ENCODE measurements at regions not wholly inside any gene's neighbourhood (a gene's known extent, or its start where the extent isn't known, plus 50 kb on each side); places are given as distances from the start of the nearest gene placed in this dataset.
A peak's percentile ranks its signal among the peaks of the same experiment; 100 is the strongest.

DNA sequence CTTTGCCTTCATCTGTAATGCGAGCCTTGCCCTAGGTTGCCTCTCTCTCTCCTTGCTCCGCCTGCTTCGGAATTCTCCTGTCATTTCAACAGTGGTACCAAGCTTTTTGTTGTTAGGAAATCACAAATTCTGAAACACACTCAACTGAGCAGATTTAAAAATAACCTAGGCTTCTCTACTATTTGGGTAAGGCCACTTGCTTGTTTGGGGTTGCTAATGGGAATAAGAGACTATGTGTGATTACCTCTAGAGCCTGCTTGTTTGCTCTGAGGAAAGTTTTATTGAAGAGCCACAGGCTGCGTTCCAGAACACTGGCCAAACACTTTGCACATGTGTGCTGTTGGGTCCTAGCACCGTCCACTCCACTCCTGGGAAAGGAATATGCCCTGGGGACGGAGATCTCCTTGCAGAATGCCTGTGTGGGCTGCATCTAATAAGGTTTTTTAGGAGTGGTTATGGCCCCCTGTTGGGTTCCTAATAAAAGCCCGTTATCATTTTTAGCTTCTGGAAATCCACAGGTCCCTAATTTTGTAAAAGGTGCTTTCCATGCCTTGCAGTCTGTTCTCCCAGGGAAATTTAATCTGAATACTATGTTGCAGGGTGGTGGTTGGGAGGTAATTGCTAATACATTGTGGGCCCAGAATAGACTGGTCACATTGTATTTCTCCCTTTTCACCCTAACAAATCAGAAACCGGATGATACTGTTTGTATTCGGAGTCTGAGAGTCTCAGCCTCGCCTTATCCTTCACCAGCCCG, 68.7 kb upstream of the KLF6 start:
- DNase-seq (ENCODE audit: low read depth): peak; percentile 52

DNA sequence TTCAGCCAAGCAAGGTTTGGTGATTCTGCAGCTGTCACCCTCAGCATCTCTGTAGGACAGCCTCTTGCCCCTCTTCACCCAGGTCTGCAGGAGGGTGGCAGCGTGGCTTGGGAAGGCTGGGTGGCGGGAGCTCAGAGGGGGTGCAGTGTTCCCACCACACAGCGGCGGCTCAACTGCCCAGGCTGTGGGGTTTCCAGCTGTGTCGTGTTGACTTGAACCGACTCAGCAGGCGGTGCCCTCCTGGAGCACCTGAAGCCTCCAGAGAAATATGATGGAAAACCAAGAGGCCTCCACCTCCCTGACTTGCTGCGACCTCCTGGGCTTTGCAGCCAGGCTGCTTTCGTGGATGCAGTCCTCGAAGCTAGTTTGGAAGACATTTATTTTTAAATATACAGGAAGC, 68.0 kb upstream of the KLF6 start:
- DNase-seq (ENCODE audit: low read depth): no peak

DNA sequence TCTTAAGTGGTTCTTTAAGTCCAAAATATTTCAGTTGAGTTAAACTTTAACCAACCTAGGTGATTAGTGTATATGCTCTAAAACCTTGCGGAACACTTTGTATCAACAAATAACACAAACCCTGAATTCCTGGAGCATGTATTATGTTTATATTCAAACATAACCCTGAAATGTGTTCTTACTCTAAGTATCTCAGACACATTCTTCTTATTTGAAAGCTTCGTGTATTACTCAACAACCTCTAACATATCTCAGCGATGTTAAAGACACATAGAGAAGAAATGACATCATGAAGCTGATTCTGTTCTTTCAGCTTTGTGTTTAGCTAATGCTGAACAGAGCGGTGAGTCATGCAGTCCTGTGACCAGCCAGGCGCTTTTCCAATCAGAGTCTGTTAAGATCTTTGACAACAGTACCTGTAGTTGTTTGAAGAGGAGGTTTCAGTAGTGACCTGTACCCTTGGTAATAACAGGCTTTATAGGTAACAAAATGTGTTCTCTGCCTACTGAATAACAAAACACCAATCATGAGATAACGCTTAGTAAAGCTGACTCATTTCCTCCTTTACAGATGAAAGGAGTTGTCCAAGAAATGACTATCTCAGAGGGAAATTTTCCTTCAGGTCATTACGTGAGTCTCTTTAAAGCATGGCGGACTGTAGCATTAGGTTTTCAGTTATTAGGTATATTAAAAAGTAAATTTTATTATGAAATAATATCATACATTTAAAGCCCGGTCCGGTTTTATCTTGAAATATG, 67.3 kb upstream of the KLF6 start:
- DNase-seq (ENCODE audit: low read depth): peak; percentile 97

DNA sequence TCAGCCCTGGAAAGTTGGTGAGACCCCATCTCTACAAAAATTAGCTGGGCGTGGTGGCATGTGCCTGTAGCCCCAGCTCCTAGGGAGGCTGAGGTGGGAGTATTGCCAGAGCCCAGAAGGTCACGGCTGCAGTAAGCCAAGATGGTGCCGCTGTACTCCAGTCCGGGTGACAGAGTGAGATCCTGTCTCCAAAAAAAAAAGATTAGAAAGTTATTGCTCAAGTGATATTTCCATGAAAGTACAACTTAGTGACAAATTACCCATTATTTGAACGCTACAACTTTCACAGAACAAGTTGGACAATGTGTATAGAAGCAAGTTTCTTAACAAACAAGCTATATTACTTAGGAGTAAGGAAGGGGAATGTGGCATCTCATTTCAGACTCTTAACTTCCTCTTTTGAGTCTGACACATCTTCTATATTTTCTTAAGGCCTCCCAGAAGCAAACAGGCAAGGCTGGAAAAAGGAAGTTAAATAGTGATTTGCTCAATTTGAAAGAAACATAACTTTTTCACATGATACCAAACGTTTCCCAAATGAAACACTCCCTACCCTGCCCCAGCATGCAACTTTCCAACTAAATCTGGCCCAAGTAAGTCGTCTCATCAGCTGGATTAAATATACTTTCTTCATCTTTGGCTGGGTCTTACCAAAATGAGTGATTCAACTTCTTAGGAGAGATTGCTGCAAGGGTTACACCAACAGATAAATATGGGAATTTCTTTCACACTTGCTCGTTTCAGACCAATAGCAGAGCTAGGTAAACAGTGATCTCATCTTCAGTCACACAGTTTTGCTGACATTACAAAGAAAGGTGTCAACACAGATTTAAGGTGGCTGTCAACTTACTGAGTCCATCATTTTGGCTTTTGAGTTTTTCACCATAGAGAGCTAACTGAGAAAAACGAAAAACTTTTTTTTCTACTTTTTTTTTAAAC, 66.3 kb upstream of the KLF6 start:
- DNase-seq (ENCODE audit: low read depth): peak; percentile 73

DNA sequence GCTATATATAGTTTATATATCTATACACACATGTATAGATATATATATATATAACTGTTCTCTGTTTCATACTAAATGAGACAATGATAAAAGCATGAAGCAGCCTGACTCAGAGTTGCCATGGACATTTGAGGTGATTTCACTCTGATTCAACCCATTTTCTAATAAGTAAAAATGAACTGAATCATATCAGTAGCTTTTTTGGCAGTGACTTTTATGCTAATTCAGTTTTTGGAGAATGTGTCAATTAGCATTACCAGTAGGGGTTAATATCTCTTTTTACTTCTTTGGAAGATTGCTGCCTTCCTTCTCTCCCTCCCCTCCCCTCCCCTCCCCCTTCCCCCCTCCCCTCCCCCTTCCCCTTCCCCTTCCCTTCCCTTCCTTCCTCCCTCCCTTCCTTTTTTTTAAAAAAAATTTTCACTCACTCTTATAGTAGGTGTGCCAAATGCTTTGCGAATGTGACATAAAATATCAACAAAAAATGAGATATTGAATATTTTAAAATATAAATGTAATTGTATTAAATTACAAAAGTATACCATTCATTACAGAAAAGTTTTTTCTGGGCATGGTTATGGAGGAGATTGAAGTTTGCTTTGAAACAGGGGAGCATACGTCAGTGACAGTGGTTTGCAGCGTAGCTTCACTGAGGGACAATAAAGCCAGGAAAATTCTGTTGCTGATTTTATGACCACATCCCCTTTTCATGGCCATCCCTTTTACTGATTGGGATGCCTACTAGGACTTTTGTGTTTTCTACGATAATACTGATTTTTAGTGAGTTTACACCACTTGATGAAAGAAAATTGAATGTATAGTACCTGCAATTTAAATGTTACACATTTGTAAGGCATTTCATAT, 64.0 kb upstream of the KLF6 start:
- DNase-seq (ENCODE audit: low read depth): peak; percentile 51

DNA sequence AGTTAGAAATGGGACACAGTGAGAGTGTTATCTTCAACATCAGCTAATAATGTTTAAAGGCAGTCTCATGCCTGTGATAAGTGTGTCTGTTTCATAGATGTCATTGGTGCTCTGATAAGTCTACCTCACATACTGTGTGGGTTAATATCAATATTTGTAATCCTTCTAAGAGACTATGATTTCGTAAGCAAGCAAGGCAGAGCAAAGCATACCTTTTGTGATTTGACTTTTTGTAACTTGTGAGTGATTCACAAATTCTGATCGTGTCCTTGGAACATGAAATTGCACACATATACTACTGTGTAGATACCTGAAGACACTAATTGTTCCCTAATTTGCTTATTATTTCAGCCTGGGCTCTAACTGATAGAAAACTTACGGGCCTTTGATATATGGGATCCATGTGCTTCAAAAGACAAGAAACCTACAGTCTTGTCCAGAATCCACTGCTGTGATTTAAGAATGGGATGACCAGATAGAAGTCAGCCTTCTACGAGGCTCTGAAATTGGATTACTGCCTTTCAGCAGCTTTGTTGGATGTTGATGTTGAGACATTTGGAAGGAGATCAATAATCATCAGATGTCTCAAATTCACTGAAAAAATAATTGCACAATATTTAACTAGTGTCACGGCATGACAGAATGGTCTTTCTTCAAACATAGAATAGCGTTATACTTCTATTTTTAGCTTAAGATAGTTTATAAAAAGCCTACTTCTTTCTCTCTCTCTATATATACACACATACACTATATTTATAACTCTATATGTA, 63.2 kb upstream of the KLF6 start:
- no peak for DNase-seq (ENCODE audit: low read depth)

DNA sequence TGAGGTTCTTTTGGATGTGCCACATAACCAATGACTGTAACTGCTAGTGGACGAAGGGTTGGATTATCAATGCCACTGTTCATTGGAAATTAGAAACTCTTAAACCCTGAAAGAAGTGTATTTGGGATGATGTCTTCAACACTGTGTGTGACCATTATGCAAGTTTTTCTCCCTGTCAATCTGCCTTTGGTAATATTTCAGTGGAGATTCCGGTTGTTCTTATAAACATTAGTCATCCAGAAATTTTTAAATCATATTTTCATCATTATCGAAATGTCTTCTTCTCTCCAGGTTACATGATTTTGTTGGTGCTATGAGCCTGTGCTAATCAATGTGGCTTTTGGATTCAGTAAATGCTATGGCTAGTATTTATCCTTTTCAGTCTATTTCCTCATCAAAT, 61.7 kb upstream of the KLF6 start:
- no peak for DNase-seq (ENCODE audit: low read depth)

DNA sequence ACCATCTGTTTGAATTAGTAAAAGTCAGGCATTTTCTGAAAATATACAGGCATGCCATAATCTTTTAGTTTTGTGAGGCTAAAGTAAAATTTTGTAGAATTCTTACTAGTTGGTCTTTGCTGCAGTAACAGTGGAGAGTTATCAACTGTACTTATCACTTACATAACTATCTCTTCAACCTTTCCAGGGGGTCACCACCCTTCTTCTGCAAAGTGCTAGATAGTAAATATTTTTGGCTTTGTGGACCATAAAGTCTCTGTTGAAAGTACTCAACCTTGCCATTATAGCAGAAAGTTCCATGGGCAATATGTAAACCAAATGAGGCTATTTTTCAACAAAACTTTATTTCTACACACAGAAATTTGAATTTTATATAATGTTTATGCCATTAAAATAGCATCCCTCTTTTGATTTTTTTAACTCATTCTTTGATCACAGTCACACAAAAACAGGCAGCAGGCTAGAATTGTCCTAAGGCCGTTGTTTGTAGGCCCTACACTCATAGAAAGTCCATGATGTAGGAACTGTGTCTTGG, 59.5 kb upstream of the KLF6 start:
- DNase-seq (ENCODE audit: low read depth): no peak

DNA sequence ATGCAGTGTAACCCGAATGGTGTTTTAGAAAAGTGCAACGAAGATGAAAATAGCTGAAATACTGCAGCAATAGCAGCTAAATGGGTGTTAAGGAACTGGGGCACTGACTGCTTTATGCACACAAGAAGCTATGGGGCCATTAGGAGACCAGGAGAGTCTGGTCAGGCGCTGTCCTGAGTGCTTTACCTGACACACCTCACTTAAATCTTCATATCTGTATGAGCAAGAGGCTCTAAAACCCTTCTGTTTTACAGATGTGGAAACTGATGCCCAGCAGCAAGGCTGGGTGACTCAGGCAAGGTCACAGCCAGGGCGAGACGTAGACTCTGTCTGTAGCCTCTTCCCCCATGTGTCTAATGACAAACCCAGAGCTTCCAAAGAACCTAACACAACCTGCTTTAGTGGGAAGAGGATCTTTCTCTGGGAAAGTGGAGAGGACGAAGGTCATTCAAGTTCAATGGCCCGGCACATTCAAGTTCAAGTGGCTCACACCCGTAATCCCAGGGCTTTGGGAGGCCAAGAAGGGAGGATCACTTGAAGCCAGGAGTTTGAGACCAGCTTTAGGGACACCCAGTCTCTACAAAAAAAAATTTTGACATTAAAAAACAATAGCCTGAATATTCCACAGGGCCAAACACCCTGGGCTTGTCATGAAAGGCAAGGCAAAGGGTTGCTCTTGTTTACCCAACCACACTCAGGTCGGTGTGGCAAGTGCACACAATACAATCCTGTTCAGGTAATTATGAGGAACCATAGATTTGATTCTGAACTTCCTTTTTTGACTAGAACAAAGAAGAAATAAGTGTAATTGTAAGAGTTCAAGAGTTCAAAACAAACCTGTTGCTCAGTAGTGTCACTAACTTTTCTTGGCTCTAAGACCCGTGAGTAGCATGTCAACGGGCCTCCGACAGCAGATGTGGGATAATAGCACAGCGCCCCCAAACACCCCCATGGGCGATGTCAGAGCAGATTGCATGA, 53.7 kb upstream of the KLF6 start:
- DNase-seq (ENCODE audit: low read depth): no peak

DNA sequence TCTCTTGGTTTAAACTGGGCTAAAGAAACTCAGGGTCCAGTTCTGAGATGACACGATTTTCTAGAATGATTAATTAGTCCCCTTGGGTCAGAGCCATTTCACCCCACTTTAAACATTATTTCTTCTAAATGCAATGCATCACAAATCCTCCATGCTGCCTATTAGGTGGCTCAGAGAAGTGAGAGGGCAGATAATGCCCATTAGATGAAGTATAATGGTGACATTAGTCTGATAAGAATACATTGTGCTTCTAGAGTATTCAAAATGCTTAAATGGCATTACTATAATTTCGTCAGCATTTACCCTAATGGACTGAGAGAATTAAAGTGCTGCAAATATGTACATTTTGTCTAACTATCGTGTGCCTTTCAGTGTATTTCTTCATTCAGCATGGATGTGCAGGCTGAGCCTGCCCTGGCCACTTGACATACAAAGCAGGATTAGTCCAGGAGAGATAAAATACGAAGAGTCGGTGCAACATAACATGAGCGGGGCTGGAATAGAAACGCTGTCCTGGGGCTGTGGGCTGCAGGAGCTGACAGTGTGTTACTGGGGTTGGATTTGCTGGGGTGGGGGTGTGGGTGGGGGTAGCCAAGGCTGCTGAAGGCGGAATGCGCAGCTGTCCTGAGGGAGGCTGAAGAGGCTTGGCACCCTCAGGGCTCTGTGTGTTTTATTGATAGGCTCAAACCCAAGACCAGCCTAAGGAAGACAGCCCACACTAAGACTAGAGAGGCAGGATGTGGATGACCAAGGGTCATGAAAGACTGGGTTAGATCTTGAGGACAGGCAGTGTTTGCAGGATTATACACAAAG, 52.8 kb upstream of the KLF6 start:
- DNase-seq (ENCODE audit: low read depth): no peak

DNA sequence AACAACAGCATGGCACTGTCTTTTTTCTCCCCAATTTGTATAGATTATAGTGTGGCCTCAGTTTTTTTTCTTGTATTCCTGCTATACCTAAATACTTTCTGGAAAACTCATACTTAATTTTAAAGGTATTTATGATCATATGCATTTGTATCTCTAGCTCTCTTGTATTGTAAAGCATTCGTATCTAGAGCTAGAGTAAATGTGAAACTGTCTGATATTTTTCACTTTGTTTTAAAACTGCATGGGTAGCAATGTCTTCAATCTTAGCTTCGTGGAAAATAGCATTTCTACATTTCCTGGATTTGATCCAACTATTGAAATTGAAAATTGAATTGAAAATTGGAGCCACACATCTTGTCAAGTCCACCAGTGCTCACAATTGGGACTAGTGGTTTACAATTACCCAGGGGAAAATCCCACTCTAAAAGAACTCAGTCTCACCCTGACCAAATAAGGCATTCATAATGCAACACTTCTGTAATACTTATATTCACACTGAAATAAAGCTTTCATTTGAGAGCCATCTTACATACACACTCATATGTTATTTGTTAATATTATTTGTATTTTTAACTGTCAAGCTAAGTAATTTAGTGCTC, 51.3 kb upstream of the KLF6 start:
- no peak for DNase-seq (ENCODE audit: low read depth)

DNA sequence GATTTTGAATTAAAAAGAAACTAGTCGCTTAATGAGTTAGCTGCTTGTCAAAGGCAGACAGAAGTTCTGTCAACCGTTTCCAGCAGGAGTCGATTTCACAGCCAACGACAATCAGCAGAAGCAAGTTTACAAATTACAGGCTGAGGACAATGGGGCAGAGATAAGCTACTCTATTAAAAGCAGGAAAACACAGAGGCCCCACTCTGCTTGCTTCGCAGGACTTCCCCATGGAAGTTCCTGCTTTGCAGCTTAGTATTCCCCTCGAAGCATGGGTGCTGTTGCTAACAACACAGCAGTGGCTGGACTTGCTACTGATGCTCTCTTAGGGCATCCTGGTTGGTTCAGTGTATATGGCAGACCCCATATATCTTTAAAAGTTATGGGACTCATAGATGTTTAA, 50.8 kb upstream of the KLF6 start:
- DNase-seq (ENCODE audit: low read depth): no peak

DNA sequence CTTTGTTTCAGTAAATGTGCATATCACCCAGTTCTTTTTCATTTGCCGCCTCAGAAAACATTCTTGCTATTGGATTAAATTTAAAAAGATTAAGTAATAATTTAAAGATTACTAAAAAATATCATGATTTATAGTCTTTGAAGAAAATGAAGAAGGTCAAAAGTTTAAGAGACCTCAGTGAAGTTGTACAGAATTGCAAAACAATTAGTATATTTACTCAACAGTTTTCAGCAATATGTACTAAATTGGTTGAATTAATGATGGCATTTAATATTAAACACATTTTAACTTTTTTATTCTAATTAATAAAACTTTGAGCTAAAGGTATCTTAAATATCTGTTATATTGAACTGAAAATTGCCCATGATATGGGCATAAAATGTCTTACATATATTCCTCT, 49.9 kb upstream of the KLF6 start:
- no peak for DNase-seq (ENCODE audit: low read depth)
